GM13976 (cell line): ENCODE measurements at regions not wholly inside any gene's neighbourhood (a gene's known extent, or its start where the extent isn't known, plus 50 kb on each side); places are given as distances from the start of the nearest gene placed in this dataset.
"Not testable (repeated sequence)": the region's sequence is repeated elsewhere in the genome, so short reads cannot be mapped to it uniquely, and the experiment has no call there.

ENCODE experiments used
- DNase-seq: peaks from one replicate; pipeline ENCODE4 v3.0.0; 2012; ENCODE audit warnings: low spot score
- CTCF ChIP-seq: IDR thresholded peaks from 2 replicates; pipeline ENCODE4 v1.5.1; 2012; ENCODE audit warnings: borderline replicate concordance, mild to moderate bottlenecking; ENCODE audit not compliant: insufficient read depth; ENCODE audit errors: extremely low read depth, missing control alignments, control extremely low read depth
- in situ Hi-C: fragments of 300-500 bp; cut with MboI; formaldehyde crosslinking; loops from one replicate; pipeline ENCODE4 v1.12.0; 2022; ENCODE audit warnings: low sequenced_read_pairs, mixed read lengths, inconsistent platforms; ENCODE audit not compliant: unreplicated experiment

- no peak for DNase-seq
- in situ Hi-C loops = no loop called here
- no peak for TF ChIP-seq CTCF
Measured at GRCh38 chr2:139439100-139439499, 658.9 kb upstream of the NXPH2 start.

GRCh38 chr2:139438478-139438877 lies 658.3 kb upstream of the NXPH2 start:
- DNase-seq = no peak
- in situ Hi-C loops = no loop called here
- TF ChIP-seq CTCF = no peak

GRCh38 chr2:139427164-139427563 lies 647.0 kb upstream of the NXPH2 start:
- in situ Hi-C loops = no loop called here
- no peak for TF ChIP-seq CTCF
- no peak for DNase-seq

GRCh38 chr2:139424101-139424500 lies 643.9 kb upstream of the NXPH2 start:
- TF ChIP-seq CTCF = no peak
- no peak for DNase-seq
- in situ Hi-C loops = no loop called here

GRCh38 chr2:139411236-139411635 lies 631.0 kb upstream of the NXPH2 start:
- TF ChIP-seq CTCF = no peak
- in situ Hi-C loops = no loop called here
- no peak for DNase-seq

- in situ Hi-C loops, DNase-seq: not testable (repeated sequence)
Measured at GRCh38 chr2:139410833-139411174, 630.6 kb upstream of the NXPH2 start.

GRCh38 chr2:139410147-139410832 lies 630.1 kb upstream of the NXPH2 start:
- in situ Hi-C loops, DNase-seq: not testable (repeated sequence)

GRCh38 chr2:139409212-139409611 lies 629.0 kb upstream of the NXPH2 start:
- TF ChIP-seq CTCF = no peak
- DNase-seq = no peak
- in situ Hi-C loops = no loop called here
